HG02885 (cell line): ENCODE measurements at regions not wholly inside any gene's neighbourhood (a gene's known extent, or its start where the extent isn't known, plus 50 kb on each side); places are given as distances from the start of the nearest gene placed in this dataset.
"Not testable (repeated sequence)": the region's sequence is repeated elsewhere in the genome, so short reads cannot be mapped to it uniquely, and the experiment has no call there.

Source experiments
- ATAC-seq: cut with Tn5 transposase; IDR thresholded peaks from one replicate; pipeline ENCODE4 v1.9.1; 2021; ENCODE audit warnings: mild to moderate bottlenecking; ENCODE audit not compliant: unreplicated experiment, poor library complexity

GRCh38 chr3:103127098-103127630, 692.3 kb downstream of the ZPLD1 start:
- ATAC-seq = peak; percentile 57

- ATAC-seq = peak; percentile 97
These were observed 692.9 kb downstream of the ZPLD1 start for GRCh38 chr3:103127737-103128136.

DNA sequence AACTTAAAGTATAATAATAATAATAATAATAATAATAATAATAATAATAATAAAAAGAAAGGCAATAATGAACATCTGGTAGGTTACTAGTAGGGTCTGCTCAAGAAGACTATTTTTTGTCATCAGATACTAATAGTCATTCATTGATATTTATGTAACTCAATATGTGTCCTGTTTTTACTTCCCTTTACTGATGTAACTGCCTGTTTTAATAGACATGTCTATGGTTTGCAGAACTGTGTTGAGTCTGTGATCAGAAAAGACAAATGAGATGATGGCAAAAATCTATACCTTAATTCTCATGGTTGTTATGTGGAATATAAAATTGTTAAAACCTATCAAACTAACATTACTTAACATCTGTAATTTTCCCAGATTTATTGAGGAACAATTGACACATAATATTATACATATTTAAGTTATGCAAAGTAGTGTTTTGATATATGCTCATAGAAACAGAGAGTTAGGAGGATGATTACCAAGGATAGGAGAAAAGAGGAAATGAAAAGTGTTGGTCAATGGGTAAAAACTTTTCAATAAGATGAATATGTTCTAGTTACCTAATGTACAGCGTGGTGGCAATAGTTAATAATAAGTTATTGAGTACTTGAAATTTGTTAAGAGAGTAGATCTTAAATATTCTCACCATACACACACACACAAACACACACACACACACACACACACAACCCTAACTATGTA, 699.4 kb downstream of the ZPLD1 start:
- ATAC-seq = peak; percentile 88

DNA sequence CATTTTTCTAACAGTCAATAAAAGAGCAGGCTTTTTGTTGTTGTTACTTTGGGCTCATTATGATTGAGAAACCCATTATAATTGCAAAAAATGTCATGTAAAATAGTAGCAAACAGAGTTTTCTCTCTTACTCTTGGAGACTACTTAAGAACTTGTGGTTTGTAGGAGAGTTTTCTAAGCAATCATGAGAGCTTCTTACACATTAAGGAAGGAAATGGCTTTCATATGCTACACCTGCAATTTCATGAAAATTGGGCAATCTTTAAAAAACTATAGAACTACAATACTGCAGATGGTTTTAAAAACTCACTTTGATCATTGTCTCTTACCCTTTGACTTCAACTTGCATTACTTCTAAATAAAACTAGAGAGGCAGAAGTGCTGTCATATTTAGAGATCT, 701.8 kb downstream of the ZPLD1 start:
- ATAC-seq = no peak

- ATAC-seq = no peak
These were observed 703.0 kb downstream of the ZPLD1 start for GRCh38 chr3:103137830-103138229.

DNA sequence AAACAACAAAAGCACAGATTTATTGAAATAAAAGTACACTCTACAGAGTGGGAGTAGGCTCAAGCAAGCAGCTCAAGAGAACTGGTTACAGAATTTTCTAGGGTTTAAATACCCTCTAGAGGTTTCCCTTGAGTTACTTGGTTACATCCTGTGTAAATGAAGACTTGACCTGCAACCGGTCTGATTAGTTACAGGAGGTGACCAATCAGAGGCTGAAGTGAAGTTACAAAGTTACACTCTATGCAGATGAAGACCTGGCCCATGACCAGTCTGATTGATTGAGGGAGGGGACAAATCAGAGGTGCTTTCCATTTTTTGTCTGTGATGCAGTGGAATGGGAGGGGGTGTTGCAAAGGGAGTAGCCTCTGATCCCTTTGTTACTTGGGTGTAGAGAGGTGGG, 723.4 kb downstream of the ZPLD1 start:
- ATAC-seq = no peak

DNA sequence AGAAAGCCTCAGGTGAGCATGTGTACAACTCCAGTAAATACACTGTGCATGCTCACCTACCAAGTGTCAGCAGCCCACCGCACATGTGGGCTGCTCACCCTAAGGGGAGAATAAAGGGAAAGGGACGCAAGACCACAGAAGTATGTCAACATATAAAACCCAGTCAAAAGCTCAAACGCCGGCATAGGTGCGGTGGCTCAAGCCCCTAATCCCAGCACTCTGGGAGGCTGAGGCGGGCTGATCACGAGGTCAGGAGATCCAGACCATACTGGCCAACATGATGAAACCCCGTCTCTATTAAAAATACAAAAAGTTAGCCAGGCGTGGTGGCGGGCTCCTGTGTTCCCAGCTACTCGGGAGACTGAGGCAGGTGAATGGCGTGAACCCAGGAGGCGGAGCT, 732.1 kb downstream of the ZPLD1 start:
- ATAC-seq = no peak

GRCh38 chr3:103167850-103168249, 733.0 kb downstream of the ZPLD1 start:
- peak; percentile 57 for ATAC-seq

GRCh38 chr3:103169289-103169688, 734.5 kb downstream of the ZPLD1 start:
- no peak for ATAC-seq

GRCh38 chr3:103170651-103171050, 735.8 kb downstream of the ZPLD1 start:
- no peak for ATAC-seq

DNA sequence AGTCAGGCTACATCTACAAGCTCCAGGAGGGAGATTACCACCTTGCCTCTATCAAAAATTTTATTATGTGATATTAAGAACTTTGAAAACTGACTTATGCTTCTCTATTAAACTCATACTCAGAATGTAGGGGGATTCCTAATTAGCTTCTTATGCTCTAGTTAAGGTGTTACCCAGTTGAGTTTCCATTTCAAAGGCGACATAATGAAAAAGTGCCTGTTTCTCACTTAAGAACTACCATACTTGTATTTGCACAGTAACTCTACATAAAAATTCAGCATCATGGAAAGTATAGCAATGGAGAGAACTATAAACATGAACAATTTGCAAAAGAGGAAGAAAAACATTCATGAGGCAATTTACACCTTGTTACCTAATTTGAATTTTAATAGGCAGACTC, 739.1 kb downstream of the ZPLD1 start:
- no peak for ATAC-seq

- no peak for ATAC-seq
These were observed 746.3 kb downstream of the ZPLD1 start for GRCh38 chr3:103181160-103181559.

GRCh38 chr3:103184772-103185171, 750.0 kb downstream of the ZPLD1 start:
- no peak for ATAC-seq

DNA sequence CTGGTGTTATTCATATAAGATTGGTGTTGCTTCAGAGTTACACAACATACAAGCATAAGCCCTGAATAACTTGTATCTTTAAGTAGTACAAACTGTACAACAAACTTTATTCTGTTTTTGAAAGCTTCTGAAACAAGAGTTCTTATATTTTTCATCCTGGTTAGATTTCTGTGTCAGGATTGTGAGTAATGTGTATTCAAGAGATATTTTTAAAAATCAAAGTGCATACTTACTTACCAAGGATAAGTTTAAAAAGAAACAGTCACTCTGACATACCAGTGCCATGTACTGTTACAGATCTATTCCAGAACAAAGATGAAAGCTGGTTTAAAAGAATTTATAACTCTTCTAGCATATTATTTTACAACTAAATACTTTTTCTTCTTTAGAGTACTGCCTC, 755.1 kb downstream of the ZPLD1 start:
- no peak for ATAC-seq

GRCh38 chr3:103195216-103195615, 760.4 kb downstream of the ZPLD1 start:
- ATAC-seq = no peak

- ATAC-seq = no peak
These were observed 768.6 kb downstream of the ZPLD1 start for GRCh38 chr3:103203441-103203840.

GRCh38 chr3:103210583-103210982, 775.8 kb downstream of the ZPLD1 start:
- no peak for ATAC-seq

GRCh38 chr3:103218146-103218545, 783.3 kb downstream of the ZPLD1 start:
- peak; percentile 100 for ATAC-seq

GRCh38 chr3:103218793-103219192, 784.0 kb downstream of the ZPLD1 start:
- ATAC-seq = peak; percentile 35

DNA sequence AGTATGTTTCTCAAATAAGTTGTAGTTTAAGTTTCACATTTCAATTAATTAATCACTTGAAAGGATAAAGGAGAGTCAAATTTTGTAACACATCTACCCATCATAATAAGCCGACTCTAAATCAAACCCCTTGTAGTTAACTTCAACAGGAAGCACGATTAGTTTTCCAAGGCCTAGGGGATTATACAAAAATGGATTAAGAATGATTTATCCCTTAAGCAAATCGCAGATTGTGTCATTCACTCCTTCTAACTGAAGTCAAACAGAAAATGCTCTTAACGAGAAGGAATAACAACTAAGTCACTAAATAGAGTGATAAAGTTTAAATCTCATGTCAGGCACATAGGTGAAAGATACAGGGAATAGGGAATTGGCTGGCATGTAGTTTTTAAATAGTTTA, 792.8 kb downstream of the ZPLD1 start:
- ATAC-seq = no peak

DNA sequence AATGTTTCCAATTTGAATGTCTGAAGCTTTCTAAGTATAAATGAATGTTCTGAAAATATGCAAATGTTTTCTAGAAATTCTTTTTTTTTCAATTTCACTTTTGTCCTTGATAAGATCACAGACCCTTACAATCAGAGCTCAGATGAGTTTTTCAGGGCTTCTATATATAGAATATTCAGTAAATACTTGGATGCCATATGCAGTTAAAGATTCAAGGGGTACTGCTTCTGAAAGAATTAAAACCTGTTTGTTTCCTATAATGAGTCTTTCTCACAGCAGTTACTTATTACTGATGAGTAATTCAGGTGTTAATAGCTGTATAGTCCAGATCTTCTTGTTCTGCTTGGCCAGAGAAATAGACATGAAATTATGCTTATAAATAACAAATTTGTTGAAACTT, 812.6 kb downstream of the ZPLD1 start:
- peak; percentile 42 for ATAC-seq

DNA sequence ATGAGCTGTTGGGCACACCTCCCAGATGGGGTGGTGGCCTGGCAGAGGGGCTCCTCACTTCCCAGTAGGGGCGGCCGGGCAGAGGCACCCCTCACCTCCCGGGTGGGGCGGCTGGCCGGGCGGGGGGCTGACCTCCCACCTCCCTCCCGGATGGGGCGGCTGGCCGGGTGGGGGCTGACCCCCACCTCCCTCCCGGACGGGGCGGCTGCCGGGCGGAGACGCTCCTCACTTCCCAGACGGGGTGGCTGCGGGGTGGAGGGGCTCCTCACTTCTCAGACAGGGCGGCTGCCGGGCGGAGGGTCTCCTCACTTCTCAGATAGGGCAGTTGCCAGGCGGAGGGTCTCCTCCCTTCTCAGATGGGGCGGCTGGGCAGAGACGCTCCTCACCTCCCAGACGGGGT, 820.0 kb downstream of the ZPLD1 start:
- ATAC-seq = not testable (repeated sequence)
